Breast epithelium (tissue), 3 donors: ENCODE measurements at regions not wholly inside any gene's neighbourhood (a gene's known extent, or its start where the extent isn't known, plus 50 kb on each side); places are given as distances from the start of the nearest gene placed in this dataset.

Experiments
- POLR2A ChIP-seq: fragments of 450-650 bp; IDR thresholded peaks from one replicate; pipeline ENCODE4 v1.6.1; 2016; ENCODE audit warnings: antibody characterized with exemption, mild to moderate bottlenecking, moderate library complexity
- POLR2AphosphoS5 ChIP-seq, 3 donors: sonication (generic); formaldehyde crosslinking; IDR thresholded peaks; one replicate each; pipeline ENCODE4 v1.6.1; 2017; ENCODE audit warnings: antibody characterized with exemption in 3 of 3
- TF ChIP-seq, protein P1 (sequence below), 3 donors: fragments of 450-650 bp; IDR thresholded peaks; one replicate each; pipeline ENCODE4 v1.5.1; 2016 to 2017; ENCODE audit warnings: antibody characterized with exemption in 3 of 3, mild to moderate bottlenecking in 3 of 3, moderate library complexity in 3 of 3

DNA sequence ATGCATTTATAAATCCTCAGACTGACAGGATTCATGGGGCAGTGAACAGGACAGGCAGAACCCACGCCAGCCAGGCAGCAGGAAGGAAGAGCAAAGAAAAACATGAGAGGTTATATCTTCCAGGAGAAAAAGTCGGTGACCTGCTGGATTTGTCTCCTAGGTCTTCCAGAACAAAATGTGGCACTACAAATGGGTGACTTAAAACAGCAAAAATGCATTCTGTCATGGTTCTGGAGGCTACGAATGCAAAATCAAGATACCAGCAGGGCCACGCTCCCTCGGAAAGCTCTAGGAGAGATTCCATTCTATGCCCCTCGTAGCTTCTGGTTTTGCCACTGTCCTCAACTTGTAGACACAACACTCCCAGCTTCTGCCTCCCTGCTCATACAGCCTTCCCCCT lies 63.4 kb downstream of the PSMG1 start:
- TF ChIP-seq, protein P1, sequence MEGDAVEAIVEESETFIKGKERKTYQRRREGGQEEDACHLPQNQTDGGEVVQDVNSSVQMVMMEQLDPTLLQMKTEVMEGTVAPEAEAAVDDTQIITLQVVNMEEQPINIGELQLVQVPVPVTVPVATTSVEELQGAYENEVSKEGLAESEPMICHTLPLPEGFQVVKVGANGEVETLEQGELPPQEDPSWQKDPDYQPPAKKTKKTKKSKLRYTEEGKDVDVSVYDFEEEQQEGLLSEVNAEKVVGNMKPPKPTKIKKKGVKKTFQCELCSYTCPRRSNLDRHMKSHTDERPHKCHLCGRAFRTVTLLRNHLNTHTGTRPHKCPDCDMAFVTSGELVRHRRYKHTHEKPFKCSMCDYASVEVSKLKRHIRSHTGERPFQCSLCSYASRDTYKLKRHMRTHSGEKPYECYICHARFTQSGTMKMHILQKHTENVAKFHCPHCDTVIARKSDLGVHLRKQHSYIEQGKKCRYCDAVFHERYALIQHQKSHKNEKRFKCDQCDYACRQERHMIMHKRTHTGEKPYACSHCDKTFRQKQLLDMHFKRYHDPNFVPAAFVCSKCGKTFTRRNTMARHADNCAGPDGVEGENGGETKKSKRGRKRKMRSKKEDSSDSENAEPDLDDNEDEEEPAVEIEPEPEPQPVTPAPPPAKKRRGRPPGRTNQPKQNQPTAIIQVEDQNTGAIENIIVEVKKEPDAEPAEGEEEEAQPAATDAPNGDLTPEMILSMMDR (IDR thresholded peaks at IDR 0.05), result no peak
- TF ChIP-seq POLR2AphosphoS5 (IDR thresholded peaks at IDR 0.05), result no peak
- TF ChIP-seq POLR2A, result no peak
